GM12878 (cell line): ENCODE measurements at regions not wholly inside any gene's neighbourhood (a gene's known extent, or its start where the extent isn't known, plus 50 kb on each side); places are given as distances from the start of the nearest gene placed in this dataset.

Experiments used
- ATAC-seq: fragments of 200-7000 bp; cut with Tn5 transposase; 3 replicates; pipeline ENCODE4 v1.9.1; 2020; ENCODE audit warnings: mild to moderate bottlenecking, moderate library complexity
- BruUV-seq: library from RNA; stranded (reverse); fragments of 400-500 nt; replicated peaks from 2 replicates; lab custom pipeline; 2021; lab: Mats Ljungman, UMichigan
- CTCF ChIA-PET: fragments of 300-600 bp; sonication (Branson Sonifier 250); formaldehyde crosslinking; extraction: SDS; loops from one replicate; lab custom pipeline; 2021; ENCODE audit warnings: inconsistent platforms; lab: Yijun Ruan, JAX
- POLR2A ChIA-PET: fragments of 350-600 bp; formaldehyde crosslinking; extraction: SDS; loops from one replicate; lab custom pipeline; 2021; ENCODE audit warnings: inconsistent platforms; lab: Charles Lee
- RAD21 ChIA-PET: fragments of 300-600 bp; sonication (Branson Sonifier 250); formaldehyde crosslinking; loops from one replicate; lab custom pipeline; 2023; ENCODE audit warnings: antibody characterized with exemption; ENCODE audit not compliant: unreplicated experiment; lab: Charles Lee
- SMC1A ChIA-PET: fragments of 300-600 bp; sonication (Branson Sonifier 250); formaldehyde crosslinking; loops from one replicate; lab custom pipeline; 2023; ENCODE audit not compliant: unreplicated experiment, uncharacterized antibody; lab: Charles Lee
- DNase-seq: peaks from one replicate; pipeline ENCODE4 v3.0.0-alpha.2; 2011; ENCODE audit warnings: low read depth, low spot score
- FAIRE-seq: peaks from 3 replicates; lab custom pipeline; 2011; peaks lifted over from hg19 to GRCh38; lab: Jason Lieb, UNC
- H2AFZ ChIP-seq: 2 replicates; pipeline ENCODE4 v1.6.0; 2011; ENCODE audit warnings: low read depth, low read length, control low read depth; ENCODE audit not compliant: control insufficient read depth
- H3K27ac ChIP-seq: 2 replicates; pipeline ENCODE4 v1.5.1; 2011; ENCODE audit warnings: control low read depth; ENCODE audit not compliant: control insufficient read depth, insufficient read depth
- H3K27me3 ChIP-seq, 2 experiments: replicated peaks in 1 of 2; 2 replicates each; pipeline versions ENCODE4 v1.6.0 to v1.6.1; 2011; ENCODE audit warnings: low read length in 1 of 2; ENCODE audit not compliant: control insufficient read depth in 2 of 2, insufficient read depth in 2 of 2
- H3K36me3 ChIP-seq, 2 experiments: 2 replicates each; pipeline ENCODE4 v1.5.1; 2011; ENCODE audit warnings: low read length in 1 of 2; ENCODE audit not compliant: control insufficient read depth in 2 of 2, insufficient read depth in 2 of 2
- H3K4me1 ChIP-seq: 2 replicates; pipeline ENCODE4 v1.6.1; 2011; ENCODE audit warnings: mild to moderate bottlenecking, low read length, moderate library complexity, mixed read lengths; ENCODE audit not compliant: control insufficient read depth, insufficient read depth
- H3K4me2 ChIP-seq: 2 replicates; pipeline ENCODE4 v1.6.0; 2011; ENCODE audit warnings: control low read depth; ENCODE audit not compliant: control insufficient read depth, insufficient read depth
- H3K4me3 ChIP-seq: fragments of 200-600 bp; sonication (generic); 2 replicates; pipeline ENCODE4 v1.5.1; 2016
- H3K79me2 ChIP-seq: 2 replicates; pipeline ENCODE4 v1.6.0; 2011; ENCODE audit warnings: low read length; ENCODE audit not compliant: control insufficient read depth, insufficient read depth
- H3K9ac ChIP-seq: 2 replicates; pipeline ENCODE4 v1.8.0; 2011; ENCODE audit warnings: low read length, control low read depth, mixed read lengths; ENCODE audit not compliant: control insufficient read depth, insufficient read depth
- H3K9me3 ChIP-seq: replicated peaks from 3 replicates; pipeline ENCODE4 v1.5.1; 2011; ENCODE audit warnings: mild to moderate bottlenecking, low read length; ENCODE audit not compliant: control insufficient read depth, insufficient read depth
- H4K20me1 ChIP-seq: 2 replicates; pipeline ENCODE4 v1.6.0; 2011; ENCODE audit not compliant: control insufficient read depth, insufficient read depth
- CREB1 ChIP-seq: IDR thresholded peaks from 2 replicates; pipeline ENCODE4 v1.6.1; 2012; ENCODE audit warnings: low read depth, mild to moderate bottlenecking, inconsistent platforms
- DPF2 ChIP-seq: fragments of 450-650 bp; IDR thresholded peaks from 2 replicates; pipeline ENCODE4 v1.6.1; 2017; ENCODE audit warnings: mild to moderate bottlenecking
- E4F1 ChIP-seq: fragments of 450-650 bp; IDR thresholded peaks from 2 replicates; pipeline ENCODE4 v1.6.1; 2018; ENCODE audit warnings: borderline replicate concordance, mild to moderate bottlenecking; ENCODE audit not compliant: partially characterized antibody
- GABPA ChIP-seq: IDR thresholded peaks from 2 replicates; pipeline ENCODE4 v1.6.1; 2014; ENCODE audit warnings: antibody characterized with exemption, low read depth, mild to moderate bottlenecking, inconsistent platforms
- MEF2B ChIP-seq: fragments of 450-650 bp; IDR thresholded peaks from 2 replicates; pipeline ENCODE4 v1.6.1; 2018; ENCODE audit warnings: mild to moderate bottlenecking, moderate library complexity; ENCODE audit not compliant: partially characterized antibody, poor library complexity, severe bottlenecking
- MYC ChIP-seq: IDR thresholded peaks from 2 replicates; pipeline ENCODE4 v1.6.1; 2011; ENCODE audit warnings: mild to moderate bottlenecking, low read length, moderate library complexity, inconsistent platforms; ENCODE audit not compliant: insufficient read depth, insufficient replicate concordance, insufficient read length, severe bottlenecking
- NFYA ChIP-seq: IDR thresholded peaks from 2 replicates; pipeline ENCODE4 v1.6.1; 2011; ENCODE audit warnings: low read depth, mild to moderate bottlenecking, low read length, improper control_type of control experiment, borderline replicate concordance
- NR2F1 ChIP-seq: fragments of 450-650 bp; conservative IDR thresholded peaks from 2 replicates; pipeline ENCODE4 v1.6.1; 2017; ENCODE audit warnings: mild to moderate bottlenecking
- POLR2AphosphoS2 ChIP-seq: IDR thresholded peaks from 2 replicates; pipeline ENCODE4 v1.6.1; 2011; ENCODE audit warnings: low read depth, mild to moderate bottlenecking, low read length, improper control_type of control experiment, moderate library complexity
- POLR2AphosphoS5 ChIP-seq: IDR thresholded peaks from 2 replicates; pipeline ENCODE4 v1.6.1; 2011; ENCODE audit warnings: mild to moderate bottlenecking, low read length, inconsistent platforms
- SMC3 ChIP-seq: IDR thresholded peaks from 2 replicates; pipeline ENCODE4 v1.6.1; 2011; ENCODE audit warnings: low read length, improper control_type of control experiment, borderline replicate concordance
- TCF12 ChIP-seq: IDR thresholded peaks from 2 replicates; pipeline ENCODE4 v1.6.1; 2011; ENCODE audit warnings: low read depth, mild to moderate bottlenecking, low read length
- ZNF24 ChIP-seq: fragments of 450-650 bp; IDR thresholded peaks from 2 replicates; pipeline ENCODE4 v1.6.1; 2017; ENCODE audit warnings: antibody characterized with exemption, mild to moderate bottlenecking
- ZNF274 ChIP-seq: IDR thresholded peaks from one replicate; pipeline ENCODE4 v1.8.0; 2011; ENCODE audit not compliant: insufficient read length, insufficient read depth
- ZSCAN29 ChIP-seq: fragments of 450-650 bp; IDR thresholded peaks from 2 replicates; pipeline ENCODE4 v1.6.1; 2017; ENCODE audit warnings: mild to moderate bottlenecking, moderate library complexity
- WGBS: methylation state at CpG from one replicate; pipeline ENCODE4 v1.1.6; 2016; ENCODE audit warnings: low lambda C conversion rate; ENCODE audit not compliant: insufficient replicate concordance, insufficient coverage; ENCODE audit errors: missing lambda C conversion rate; 5-methylcytosine and 5-hydroxymethylcytosine counted together
- in situ Hi-C: fragments of 300-500 bp; cut with MboI; formaldehyde crosslinking; loops from 9 replicates; pipeline ENCODE4 v1.14.3; 2018; ENCODE audit warnings: mixed read lengths
- intact Hi-C: fragments of 100-400 bp; cut with micrococcal nuclease; formaldehyde crosslinking; loops from one replicate; pipeline ENCODE4 v1.14.2; 2022; ENCODE audit not compliant: unreplicated experiment

- no peak overlapping the region for H3K9ac ChIP-seq
- H3K27me3 ChIP-seq, result peaks cover 0 to 3% of the 10 kb centered on the region in 2 experiments; a peak in 1 of 4 replicates
- no peaks in the 10 kb centered on the region for H3K9me3 ChIP-seq
- intact Hi-C loops (loop anchor here (5.0 kb wide), 1 partner anchor 502 kb away; no protein-coding TSS in a partner anchor), in situ Hi-C loops (no loop called here)
- H3K4me3 ChIP-seq, result no peak overlapping the region
- DNase-seq (no peak), FAIRE-seq (no peak), ATAC-seq (no peak)
- ChIA-PET POLR2A (no interaction called here), SMC1A (no interaction called here), CTCF (interaction anchor here (1.3 to 4.3 kb wide), 3 partner anchors 23 to 138 kb away, joined by 3 to 16 read pairs (median 7); no protein-coding TSS in a partner anchor), RAD21 (no interaction called here)
- H3K27ac ChIP-seq, result no peak overlapping the region
- H2AFZ ChIP-seq, result no peak overlapping the region
- H3K36me3 ChIP-seq, result no peaks in the 10 kb centered on the region
- no peaks in the 10 kb centered on the region for H4K20me1 ChIP-seq
- H3K79me2 ChIP-seq, result no peaks in the 10 kb centered on the region
- no peak overlapping the region for H3K4me2 ChIP-seq
- no TSS peak for BruUV-seq
- TF ChIP-seq CREB1 (no peak), ZNF24 (no peak), NR2F1 (no peak), NFYA (no peak), GABPA (no peak), SMC3 (no peak), ZSCAN29 (no peak), MEF2B (no peak), ZNF274 (no peak), POLR2AphosphoS5 (no peak), MYC (no peak), E4F1 (no peak), TCF12 (no peak), DPF2 (no peak), POLR2AphosphoS2 (no peak)
- H3K4me1 ChIP-seq, result no peaks in the 10 kb centered on the region
- 47% methylated on average over 1 of the region's 1 CpG for WGBS
These were observed 58.9 kb downstream of the MPP7 start for GRCh38 chr10:28243923-28244322.
